PFSK-1 (cell line): ENCODE measurements at regions not wholly inside any gene's neighbourhood (a gene's known extent, or its start where the extent isn't known, plus 50 kb on each side); places are given as distances from the start of the nearest gene placed in this dataset.

Source experiments
- FOXP2 ChIP-seq: optimal IDR thresholded peaks from 2 replicates; pipeline ENCODE3; 2011; ENCODE audit warnings: borderline replicate concordance, control low read depth, inconsistent platforms; ENCODE audit not compliant: insufficient read depth; ENCODE audit errors: extremely low read length, extremely low read depth
- POLR2AphosphoS5 ChIP-seq: IDR thresholded peaks from 2 replicates; pipeline ENCODE4 v1.6.1; 2012; ENCODE audit warnings: low read depth, mild to moderate bottlenecking, control low read depth, low read length, moderate library complexity
- REST ChIP-seq, 2 experiments: IDR thresholded peaks; 2 replicates each; pipeline versions ENCODE4 v1.6.1 to v1.8.0; 2011 to 2012; ENCODE audit warnings: low read depth in 2 of 2, low read length in 2 of 2, control low read depth in 1 of 2, inconsistent platforms in 1 of 2, mild to moderate bottlenecking in 1 of 2, moderate library complexity in 1 of 2; ENCODE audit not compliant: insufficient read depth in 1 of 2
- SIN3A ChIP-seq: IDR thresholded peaks from 2 replicates; pipeline ENCODE4 v1.6.1; 2012; ENCODE audit warnings: mild to moderate bottlenecking, low read length, moderate library complexity, borderline replicate concordance; ENCODE audit not compliant: insufficient read depth
- TAF1 ChIP-seq: IDR thresholded peaks from 2 replicates; pipeline ENCODE4 v1.6.1; 2012; ENCODE audit warnings: low read length, control low read depth, borderline replicate concordance; ENCODE audit not compliant: insufficient read depth

- TF ChIP-seq FOXP2 (no peak), REST (IDR thresholded peaks at IDR 0.05; ENCODE audit: insufficient read depth in 1 of 2, low read depth in 2 of 2, low read length in 2 of 2) (peak; percentile 31 to 88; a peak in 2 of 4 replicates)
These were observed 217.9 kb upstream of the TMPO start for GRCh38 chr12:98297538-98297937.

- TF ChIP-seq REST (IDR thresholded peaks at IDR 0.05; ENCODE audit: insufficient read depth in 1 of 2, low read depth in 2 of 2, low read length in 2 of 2) (no peak), FOXP2 (no peak), POLR2AphosphoS5 (no peak), TAF1 (no peak)
These were observed 207.2 kb upstream of the TMPO start for GRCh38 chr12:98308141-98308540.

GRCh38 chr12:98317939-98318899 is 197.2 kb upstream of the TMPO start:
- no peak for TF ChIP-seq REST (IDR thresholded peaks at IDR 0.05; ENCODE audit: insufficient read depth in 1 of 2, low read depth in 2 of 2, low read length in 2 of 2)
- no peak for TF ChIP-seq FOXP2
- TF ChIP-seq SIN3A: no peak

- TF ChIP-seq TAF1 (no peak), POLR2AphosphoS5 (no peak), REST (IDR thresholded peaks at IDR 0.05; ENCODE audit: insufficient read depth in 1 of 2, low read depth in 2 of 2, low read length in 2 of 2) (no peak), SIN3A (no peak), FOXP2 (no peak)
These were observed 195.5 kb upstream of the TMPO start for GRCh38 chr12:98319716-98320425.
